AG04450 (cell line): ENCODE measurements at regions not wholly inside any gene's neighbourhood (a gene's known extent, or its start where the extent isn't known, plus 50 kb on each side); places are given as distances from the start of the nearest gene placed in this dataset.

Experiments
- CTCF ChIA-PET: fragments of 300-600, 350-600 bp; formaldehyde crosslinking; extraction: SDS; loops from one replicate; lab custom pipeline; 2022; ENCODE audit warnings: antibody characterized with exemption, inconsistent platforms; lab: Charles Lee
- POLR2A ChIA-PET: fragments of 350-600 bp; formaldehyde crosslinking; extraction: SDS; loops from one replicate; lab custom pipeline; 2021; ENCODE audit warnings: antibody characterized with exemption, inconsistent platforms; lab: Yijun Ruan, JAX
- DNase-seq: peaks from one replicate; pipeline ENCODE4 v3.0.0-alpha.2; 2011; ENCODE audit warnings: low read depth, low spot score
- H3K27ac ChIP-seq: one replicate; pipeline ENCODE4 v1.5.1; 2012; ENCODE audit warnings: low read depth, low read length, control low read depth
- H3K27me3 ChIP-seq: one replicate; pipeline ENCODE4 v1.6.0; 2012; ENCODE audit warnings: low read length; ENCODE audit not compliant: control insufficient read depth, insufficient read depth
- H3K4me3 ChIP-seq: 2 replicates; pipeline ENCODE4 v1.5.1; 2011; ENCODE audit warnings: mild to moderate bottlenecking, low read depth, low read length, control low read depth
- H3K9me3 ChIP-seq: 2 replicates; pipeline ENCODE4 v1.5.1; 2012; ENCODE audit warnings: low read length; ENCODE audit not compliant: control insufficient read depth, insufficient read depth
- CTCF ChIP-seq: IDR thresholded peaks from 2 replicates; pipeline ENCODE4 v1.5.1; 2011; ENCODE audit warnings: low read depth, low read length, control low read depth, inconsistent platforms

DNA sequence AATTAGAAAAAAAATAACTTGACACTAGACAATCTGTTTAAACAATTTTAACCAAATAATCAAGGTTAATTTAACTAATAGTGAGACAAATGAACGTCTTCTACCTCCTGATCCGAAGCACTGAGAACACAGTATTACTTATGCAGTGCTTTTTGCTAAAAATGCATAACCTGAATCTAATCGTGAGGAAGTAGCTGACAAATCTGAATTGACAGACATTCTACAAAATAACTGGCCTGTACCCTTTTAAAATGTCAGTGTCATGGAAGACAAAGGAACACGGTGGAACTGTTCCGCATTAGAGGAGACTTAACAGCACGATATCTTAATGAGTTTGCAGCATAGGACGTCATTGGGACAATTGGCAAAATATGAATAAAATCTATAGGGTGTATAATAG, 631.2 kb upstream of the ZFP42 start:
- ChIA-PET CTCF (no interaction called here), POLR2A (no interaction called here)
- TF ChIP-seq CTCF: no peak
- DNase-seq: no peak
- Histone ChIP-seq H3K27ac (no peak overlapping the region), H3K9me3 (no peaks in the 10 kb centered on the region; the same call in 1 of the 2 replicates), H3K27me3 (no peaks in the 10 kb centered on the region), H3K4me3 (no peak overlapping the region)

DNA sequence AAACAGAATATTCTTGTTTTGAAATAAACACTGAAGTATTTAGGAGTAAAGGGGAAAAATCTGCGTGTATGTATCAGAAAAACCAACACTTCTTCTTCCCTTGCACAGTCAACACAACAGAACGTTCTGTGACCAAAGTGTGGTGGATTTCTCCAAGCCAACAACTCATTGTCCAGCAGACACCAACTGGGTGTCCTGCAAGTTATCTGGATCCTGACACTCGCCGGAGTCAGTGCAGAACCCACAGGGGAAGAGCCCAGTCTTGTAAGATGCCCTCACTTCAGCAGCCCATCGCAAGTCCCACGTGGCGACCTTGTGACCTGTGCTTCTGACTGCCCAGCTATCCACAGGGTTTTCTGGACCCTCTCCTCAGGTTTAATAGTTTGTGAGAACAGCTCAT, 630.7 kb upstream of the ZFP42 start:
- no peak for DNase-seq
- no peak overlapping the region for H3K27ac ChIP-seq
- CTCF ChIA-PET: no interaction called here
- H3K4me3 ChIP-seq: no peak overlapping the region
- TF ChIP-seq CTCF: no peak
- POLR2A ChIA-PET: no interaction called here
- no peaks in the 10 kb centered on the region; the same call in 1 of the 2 replicates for H3K9me3 ChIP-seq
- H3K27me3 ChIP-seq: no peaks in the 10 kb centered on the region

- H3K9me3 ChIP-seq: no peaks in the 10 kb centered on the region; the same call in 1 of the 2 replicates
- H3K27ac ChIP-seq: no peak overlapping the region
- H3K27me3 ChIP-seq: no peaks in the 10 kb centered on the region
- TF ChIP-seq CTCF: no peak
- ChIA-PET POLR2A (no interaction called here), CTCF (no interaction called here)
- DNase-seq: no peak
- H3K4me3 ChIP-seq: no peak overlapping the region
These were observed 629.0 kb upstream of the ZFP42 start for GRCh38 chr4:187366530-187366929.

DNA sequence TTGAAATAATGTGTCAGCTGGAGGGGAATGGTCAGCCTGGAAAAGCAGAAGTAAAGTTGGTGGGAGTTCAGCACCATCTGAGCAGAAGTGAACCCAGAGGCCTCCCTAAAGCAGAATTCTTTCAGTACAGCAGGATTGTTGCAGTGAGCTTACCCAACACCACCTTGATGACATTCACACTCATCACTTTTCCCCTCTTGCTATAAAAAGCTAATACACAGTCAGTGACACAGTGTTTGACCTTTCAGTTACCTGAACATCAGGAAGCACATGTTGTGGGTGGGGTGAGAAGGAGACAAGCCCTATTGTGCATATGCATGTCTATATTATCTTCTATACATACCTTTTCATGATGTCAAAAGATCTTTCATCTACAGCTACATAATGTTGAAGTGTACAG, 624.7 kb upstream of the ZFP42 start:
- TF ChIP-seq CTCF: no peak
- CTCF ChIA-PET: no interaction called here
- Histone ChIP-seq H3K27ac (no peak overlapping the region), H3K4me3 (no peak overlapping the region), H3K9me3 (no peaks in the 10 kb centered on the region), H3K27me3 (no peaks in the 10 kb centered on the region)
- DNase-seq: no peak
- POLR2A ChIA-PET: no interaction called here

- POLR2A ChIA-PET: no interaction called here
- Histone ChIP-seq H3K9me3 (no peaks in the 10 kb centered on the region), H3K27ac (no peak overlapping the region), H3K4me3 (no peak overlapping the region), H3K27me3 (no peaks in the 10 kb centered on the region)
- CTCF ChIA-PET: no interaction called here
- DNase-seq: no peak
- TF ChIP-seq CTCF: no peak
These were observed 617.1 kb upstream of the ZFP42 start for GRCh38 chr4:187378441-187378840.
